B cell (primary cell): ENCODE measurements at regions not wholly inside any gene's neighbourhood (a gene's known extent, or its start where the extent isn't known, plus 50 kb on each side); places are given as distances from the start of the nearest gene placed in this dataset.

Source experiments
- ATAC-seq: fragments of 200-7000 bp; cut with Tn5 transposase; one replicate; pipeline ENCODE4 v1.10.0; 2021; ENCODE audit warnings: low read depth, mild to moderate bottlenecking, moderate number of reproducible peaks, moderate library complexity
- CTCF ChIA-PET: fragments of 350-600 bp; sonication (Branson Sonifier 250); formaldehyde crosslinking; loops from one replicate; lab custom pipeline; 2021; ENCODE audit warnings: antibody characterized with exemption, inconsistent platforms; lab: Charles Lee
- POLR2A ChIA-PET: fragments of 350-600 bp; sonication (Branson Sonifier 250); formaldehyde crosslinking; loops from one replicate; lab custom pipeline; 2021; ENCODE audit warnings: antibody characterized with exemption; lab: Charles Lee
- DNase-seq: peaks from one replicate; pipeline ENCODE4 v3.0.0; 2013
- H2AFZ ChIP-seq: 2 replicates; pipeline ENCODE4 v1.6.1; 2012; ENCODE audit warnings: mild to moderate bottlenecking, low read depth, low read length; ENCODE audit not compliant: insufficient read depth, poor library complexity, severe bottlenecking
- H3K27ac ChIP-seq, 2 donors: 1 replicate in 1 of 2; 2 replicates in 1 of 2; pipeline ENCODE4 v1.5.1; 2012 to 2013; ENCODE audit warnings: low read length in 2 of 2, mild to moderate bottlenecking in 2 of 2, moderate library complexity in 1 of 2
- H3K27me3 ChIP-seq, 4 experiments: fragments of 200-600 bp in 1 of 4; sonication (generic) in 1 of 4; replicated peaks in 1 of 4; 1 replicate in 2 of 4; 2 replicates in 2 of 4; pipeline versions ENCODE4 v1.6.1 to v1.7.0; 2013 to 2016; ENCODE audit warnings: low read length in 3 of 4, mild to moderate bottlenecking in 2 of 4, mixed read lengths in 1 of 4, moderate library complexity in 1 of 4; ENCODE audit not compliant: insufficient read depth in 4 of 4, control insufficient read depth in 3 of 4; ENCODE audit errors: control extremely low read depth in 1 of 4
- H3K36me3 ChIP-seq, 2 experiments: replicated peaks in 1 of 2; 1 replicate in 1 of 2; 2 replicates in 1 of 2; pipeline versions ENCODE4 v1.6.1 to v1.7.1; 2013; ENCODE audit warnings: low read length in 1 of 2; ENCODE audit not compliant: insufficient read depth in 2 of 2, control insufficient read depth in 1 of 2; ENCODE audit errors: control extremely low read depth in 1 of 2, extremely low read depth in 1 of 2
- H3K4me1 ChIP-seq, 2 donors: fragments of 200-600 bp in 1 of 2; sonication (generic) in 1 of 2; 1 replicate in 1 of 2; 2 replicates in 1 of 2; pipeline versions ENCODE4 v1.5.1 to v1.6.1; 2013 to 2017; ENCODE audit warnings: low read length in 2 of 2; ENCODE audit not compliant: control insufficient read depth in 2 of 2, insufficient read depth in 2 of 2
- H3K4me2 ChIP-seq: replicated peaks from 2 replicates; pipeline ENCODE3; 2012; ENCODE audit warnings: mild to moderate bottlenecking, low read depth, low read length; ENCODE audit not compliant: poor library complexity, severe bottlenecking
- H3K4me3 ChIP-seq, 5 experiments: fragments of 200-600 bp in 1 of 5; sonication (generic) in 1 of 5; 1 replicate in 3 of 5; 2 replicates in 2 of 5; pipeline versions ENCODE4 v1.5.1 to v1.7.0; 2011 to 2016; ENCODE audit warnings: low read length in 4 of 5, mild to moderate bottlenecking in 4 of 5, low read depth in 2 of 5, control low read depth in 1 of 5, moderate library complexity in 1 of 5; ENCODE audit not compliant: insufficient read depth in 1 of 5; ENCODE audit errors: control extremely low read depth in 1 of 5, extremely low read depth in 1 of 5
- H3K79me2 ChIP-seq: fragments of 200-600 bp; sonication (generic); one replicate; pipeline ENCODE4 v1.6.0; 2016; ENCODE audit warnings: low read length; ENCODE audit not compliant: control insufficient read depth, insufficient read depth
- H3K9ac ChIP-seq: fragments of 200-600 bp; sonication (generic); 2 replicates; pipeline ENCODE4 v1.6.1; 2017; ENCODE audit warnings: mild to moderate bottlenecking, low read length, moderate library complexity
- H3K9me3 ChIP-seq, 3 donors: one replicate each; pipeline versions ENCODE4 v1.6.1 to v1.7.1; 2013; ENCODE audit warnings: low read length in 2 of 3; ENCODE audit not compliant: control insufficient read depth in 2 of 3, insufficient read depth in 1 of 3; ENCODE audit errors: control extremely low read depth in 1 of 3
- H4K20me1 ChIP-seq: 2 replicates; pipeline ENCODE4 v1.6.0; 2012; ENCODE audit warnings: mild to moderate bottlenecking, low read length; ENCODE audit not compliant: insufficient read depth, control insufficient read depth, poor library complexity, severe bottlenecking
- H3K27ac Mint-ChIP-seq: one replicate; pipeline ENCODE4 v1.8.0; 2021; ENCODE audit warnings: mixed read lengths
- H3K27me3 Mint-ChIP-seq: one replicate; pipeline ENCODE4 v1.8.0; 2021; ENCODE audit warnings: mixed read lengths
- H3K4me1 Mint-ChIP-seq: one replicate; pipeline ENCODE4 v1.8.0; 2021; ENCODE audit warnings: mixed read lengths
- H3K4me3 Mint-ChIP-seq: one replicate; pipeline ENCODE4 v1.8.0; 2021; ENCODE audit warnings: mixed read lengths
- H3K9me3 Mint-ChIP-seq: one replicate; pipeline ENCODE4 v1.8.0; 2022; ENCODE audit warnings: mixed read lengths; ENCODE audit not compliant: insufficient read depth
- CTCF ChIP-seq: fragments of 200-600 bp; IDR thresholded peaks from one replicate; pipeline ENCODE4 v1.8.0; 2022; ENCODE audit warnings: antibody characterized with exemption, mild to moderate bottlenecking
- EZH2 ChIP-seq: IDR thresholded peaks from 2 replicates; pipeline ENCODE4 v1.6.1; 2012; ENCODE audit warnings: borderline replicate concordance, low read depth, mild to moderate bottlenecking, moderate library complexity, low read length; ENCODE audit not compliant: insufficient read depth, poor library complexity, severe bottlenecking
- WGBS: methylation state at CpG from one replicate; pipeline ENCODE4 v1.1.5; 2013; ENCODE audit warnings: missing lambda C conversion rate; ENCODE audit not compliant: insufficient coverage; 5-methylcytosine and 5-hydroxymethylcytosine counted together
- intact Hi-C: fragments of 100-400 bp; cut with micrococcal nuclease; formaldehyde crosslinking; loops from one replicate; pipeline ENCODE4 v1.10.0; 2022

- CTCF ChIA-PET: no interaction called here
Measured at GRCh38 chr10:131841661-131842139, 59.1 kb upstream of the PPP2R2D start.

More at GRCh38 chr10:131841661-131842139, 59.1 kb upstream of the PPP2R2D start:
- Mint-ChIP-seq H3K27ac (no peak overlapping the region), H3K4me3 (no peak overlapping the region), H3K4me1 (no peaks in the 10 kb centered on the region), H3K9me3 (no peaks in the 10 kb centered on the region), H3K27me3 (no peaks in the 10 kb centered on the region)
- peaks cover 0 to 15% (median 0%) of the 10 kb centered on the region in 3 donors for H3K9me3 ChIP-seq
- WGBS: 84% methylated on average over 18 of the region's 19 CpGs
- H3K4me2 ChIP-seq: no peak overlapping the region
- no peak overlapping the region for H3K27ac ChIP-seq
- no peaks in the 10 kb centered on the region for H3K79me2 ChIP-seq
- H2AFZ ChIP-seq: no peak overlapping the region
- POLR2A ChIA-PET: no interaction called here
- no peaks in the 10 kb centered on the region for H3K4me1 ChIP-seq
- TF ChIP-seq EZH2: no peak
- TF ChIP-seq CTCF: no peak
- no peaks in the 10 kb centered on the region for H3K36me3 ChIP-seq
- DNase-seq (no peak), ATAC-seq (no peak)
- no peaks in the 10 kb centered on the region for H4K20me1 ChIP-seq
- no peak overlapping the region for H3K9ac ChIP-seq
- H3K4me3 ChIP-seq: no peak overlapping the region
- intact Hi-C loops: no loop called here
- no peaks in the 10 kb centered on the region for H3K27me3 ChIP-seq
